ENCODE measurements at regions not wholly inside any gene's neighbourhood (a gene's known extent, or its start where the extent isn't known, plus 50 kb on each side); places are given as distances from the start of the nearest gene placed in this dataset.
A peak's percentile ranks its signal among the peaks of the same experiment; 100 is the strongest.

DNA sequence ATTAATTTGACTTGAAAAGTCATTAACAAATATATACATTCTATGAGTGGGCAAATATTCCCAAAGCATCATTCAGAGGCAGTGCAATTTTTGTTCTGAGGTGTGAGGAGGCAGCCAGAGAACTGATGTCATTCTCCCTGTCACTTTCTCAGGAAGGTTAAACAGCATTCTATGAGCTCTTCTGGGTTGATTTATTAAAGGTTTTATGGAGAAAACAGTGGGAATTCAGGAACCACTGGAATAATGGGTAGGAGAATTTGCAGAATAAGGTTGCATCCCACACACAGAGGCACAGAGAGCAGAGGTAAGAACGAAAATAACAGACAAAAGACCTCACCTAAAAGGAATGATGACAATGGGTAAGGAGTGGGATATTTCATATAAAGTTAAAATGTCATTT is 860.6 kb downstream of the TFAP2A start:
- H3K4me3 ChIP-seq = no peak overlapping the region
- no peak for DNase-seq (ENCODE audit: low spot score)
- H3K27me3 ChIP-seq = no peaks in the 10 kb centered on the region
- no peaks in the 10 kb centered on the region for H3K36me3 ChIP-seq
- H3K4me1 ChIP-seq = no peaks in the 10 kb centered on the region
- no peak overlapping the region for H3K27ac ChIP-seq
- peaks cover 0 to 21% of the 10 kb centered on the region in 2 donors for H3K9me3 ChIP-seq
- TF ChIP-seq, protein P1, sequence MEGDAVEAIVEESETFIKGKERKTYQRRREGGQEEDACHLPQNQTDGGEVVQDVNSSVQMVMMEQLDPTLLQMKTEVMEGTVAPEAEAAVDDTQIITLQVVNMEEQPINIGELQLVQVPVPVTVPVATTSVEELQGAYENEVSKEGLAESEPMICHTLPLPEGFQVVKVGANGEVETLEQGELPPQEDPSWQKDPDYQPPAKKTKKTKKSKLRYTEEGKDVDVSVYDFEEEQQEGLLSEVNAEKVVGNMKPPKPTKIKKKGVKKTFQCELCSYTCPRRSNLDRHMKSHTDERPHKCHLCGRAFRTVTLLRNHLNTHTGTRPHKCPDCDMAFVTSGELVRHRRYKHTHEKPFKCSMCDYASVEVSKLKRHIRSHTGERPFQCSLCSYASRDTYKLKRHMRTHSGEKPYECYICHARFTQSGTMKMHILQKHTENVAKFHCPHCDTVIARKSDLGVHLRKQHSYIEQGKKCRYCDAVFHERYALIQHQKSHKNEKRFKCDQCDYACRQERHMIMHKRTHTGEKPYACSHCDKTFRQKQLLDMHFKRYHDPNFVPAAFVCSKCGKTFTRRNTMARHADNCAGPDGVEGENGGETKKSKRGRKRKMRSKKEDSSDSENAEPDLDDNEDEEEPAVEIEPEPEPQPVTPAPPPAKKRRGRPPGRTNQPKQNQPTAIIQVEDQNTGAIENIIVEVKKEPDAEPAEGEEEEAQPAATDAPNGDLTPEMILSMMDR (IDR thresholded peaks at IDR 0.05) = no peak

DNA sequence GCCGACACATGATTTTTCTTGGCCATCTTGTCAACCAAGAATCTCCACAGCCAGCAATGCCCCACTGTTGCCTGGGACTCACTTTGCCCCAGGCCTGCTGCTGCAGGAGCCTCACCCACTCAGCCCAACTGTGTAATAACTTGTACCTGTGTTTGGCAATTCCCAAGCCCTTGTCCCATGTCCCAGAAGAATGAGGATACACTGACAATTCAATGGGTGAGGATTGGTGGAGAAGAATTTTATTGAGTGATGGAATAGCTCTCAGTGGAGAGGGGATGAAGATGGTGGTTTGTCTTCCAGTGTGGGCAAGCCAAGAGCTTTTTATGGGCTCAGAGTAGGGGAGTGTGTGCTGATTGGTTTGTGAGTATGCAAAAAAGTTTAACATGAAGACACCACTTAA is 861.9 kb downstream of the TFAP2A start:
- H3K9me3 ChIP-seq = peaks cover 0 to 21% of the 10 kb centered on the region in 2 donors
- H3K4me3 ChIP-seq = no peak overlapping the region
- no peaks in the 10 kb centered on the region for H3K36me3 ChIP-seq
- no peaks in the 10 kb centered on the region for H3K27me3 ChIP-seq
- no peaks in the 10 kb centered on the region for H3K4me1 ChIP-seq
- DNase-seq (ENCODE audit: low spot score) = no peak
- TF ChIP-seq, protein P1 (IDR thresholded peaks at IDR 0.05) = no peak
- no peak overlapping the region for H3K27ac ChIP-seq

DNA sequence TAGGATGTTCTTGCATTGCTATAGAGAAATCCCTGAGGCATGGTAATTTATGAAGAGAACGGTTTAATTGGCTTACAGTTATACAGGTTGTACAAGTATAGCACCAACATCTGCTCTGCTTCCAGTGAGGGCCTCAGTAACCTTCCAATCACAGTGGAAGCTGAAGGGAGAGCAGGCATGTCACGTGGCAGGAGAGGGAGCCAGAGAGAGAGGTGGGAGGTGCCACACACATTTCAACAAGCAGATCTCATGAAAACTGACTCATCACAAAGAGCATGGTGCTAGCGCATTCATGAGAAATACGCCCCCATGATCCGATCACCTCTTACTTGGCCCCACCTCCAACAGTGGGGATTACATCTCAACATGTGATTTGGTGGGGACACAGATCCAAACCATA is 871.2 kb downstream of the TFAP2A start:
- no peaks in the 10 kb centered on the region for H3K36me3 ChIP-seq
- H3K27ac ChIP-seq = no peak overlapping the region
- no peak for DNase-seq (ENCODE audit: low spot score)
- TF ChIP-seq, protein P1 (IDR thresholded peaks at IDR 0.05) = no peak
- H3K4me3 ChIP-seq = no peak overlapping the region
- no peaks in the 10 kb centered on the region for H3K9me3 ChIP-seq
- H3K27me3 ChIP-seq = no peaks in the 10 kb centered on the region
- no peaks in the 10 kb centered on the region for H3K4me1 ChIP-seq

DNA sequence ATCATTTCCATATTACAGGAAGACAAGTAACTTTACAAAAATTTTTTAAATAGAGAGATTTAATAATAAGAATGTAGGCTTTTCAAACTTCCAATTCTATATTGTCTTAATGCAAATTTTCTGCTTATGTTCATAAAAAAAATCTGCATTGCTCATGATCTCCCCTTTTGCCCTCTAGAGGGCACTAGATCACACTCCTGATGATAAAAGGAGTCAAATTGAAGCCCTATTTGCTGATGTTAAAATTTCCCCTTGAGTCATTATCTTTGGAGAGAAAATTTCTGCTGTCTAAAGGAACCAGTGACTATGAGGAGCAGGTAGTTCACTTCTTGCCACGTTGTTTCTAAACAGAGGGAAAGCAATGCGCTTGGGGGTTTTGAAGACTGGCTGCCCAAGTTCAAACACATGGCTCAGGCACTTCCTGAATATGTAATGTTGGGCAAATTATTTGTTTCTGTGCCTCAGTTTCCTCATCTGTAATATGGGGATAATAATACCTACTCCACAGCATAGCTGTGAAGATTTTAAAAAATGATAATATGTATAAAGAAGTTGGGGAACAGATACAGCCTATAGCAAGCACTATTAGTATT is 874.2 kb downstream of the TFAP2A start:
- H3K9me3 ChIP-seq = no peaks in the 10 kb centered on the region
- no peak overlapping the region for H3K4me3 ChIP-seq
- H3K36me3 ChIP-seq = no peaks in the 10 kb centered on the region
- H3K27ac ChIP-seq = no peak overlapping the region
- no peak for DNase-seq (ENCODE audit: low spot score)
- H3K4me1 ChIP-seq = no peaks in the 10 kb centered on the region
- no peaks in the 10 kb centered on the region for H3K27me3 ChIP-seq
- TF ChIP-seq, protein P1 (IDR thresholded peaks at IDR 0.05) = peak; percentile 22 to 65

DNA sequence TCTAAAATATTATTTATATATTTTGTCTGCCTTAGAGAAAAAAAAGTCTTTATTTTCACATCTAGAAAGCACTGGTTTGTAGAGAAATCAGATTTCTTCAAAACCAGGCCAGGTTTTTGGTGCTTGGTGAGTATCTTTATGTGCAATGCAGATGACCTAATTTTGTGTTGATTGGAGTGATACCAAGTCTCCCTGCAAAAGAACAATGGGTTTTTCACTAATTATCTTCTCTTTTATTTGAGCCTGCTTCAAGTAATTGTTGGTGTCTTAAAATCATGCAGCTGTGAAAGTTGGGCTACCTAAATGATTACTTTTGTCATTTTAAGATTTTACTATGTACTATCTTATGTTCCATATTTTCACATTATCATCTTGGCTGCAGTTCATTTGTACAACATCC is 874.7 kb downstream of the TFAP2A start:
- no peaks in the 10 kb centered on the region for H3K27me3 ChIP-seq
- H3K27ac ChIP-seq = no peak overlapping the region
- H3K4me1 ChIP-seq = no peaks in the 10 kb centered on the region
- H3K36me3 ChIP-seq = no peaks in the 10 kb centered on the region
- no peaks in the 10 kb centered on the region for H3K9me3 ChIP-seq
- no peak for DNase-seq (ENCODE audit: low spot score)
- no peak overlapping the region for H3K4me3 ChIP-seq
- TF ChIP-seq, protein P1 (IDR thresholded peaks at IDR 0.05) = no peak

DNA sequence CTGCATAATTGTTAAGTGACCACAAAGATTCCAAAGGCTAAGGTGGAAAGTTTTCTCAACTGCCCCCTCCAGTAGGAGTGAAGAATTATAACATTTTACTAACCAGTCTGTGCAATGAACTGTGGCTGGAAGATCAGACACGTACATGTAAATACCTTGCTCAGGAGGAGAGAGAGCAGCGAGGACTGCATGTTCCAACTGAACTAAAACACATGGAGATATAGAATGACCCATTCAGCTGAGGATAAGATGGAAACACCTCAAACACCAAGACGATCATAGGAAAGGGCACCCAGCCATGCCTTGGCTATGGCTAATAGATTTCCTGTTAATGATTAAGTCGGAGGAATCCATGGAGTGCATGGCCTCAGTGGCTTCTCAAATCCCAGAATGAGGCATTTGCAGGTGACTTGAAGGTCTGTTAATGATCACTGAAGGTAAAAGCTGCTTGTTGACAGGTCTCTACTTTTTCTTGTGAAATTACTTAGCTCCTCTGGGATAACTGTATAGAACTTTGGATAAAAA is 875.6 kb downstream of the TFAP2A start:
- TF ChIP-seq, protein P1 (IDR thresholded peaks at IDR 0.05) = no peak
- H3K4me3 ChIP-seq = no peak overlapping the region
- no peaks in the 10 kb centered on the region for H3K4me1 ChIP-seq
- no peak for DNase-seq (ENCODE audit: low spot score)
- H3K36me3 ChIP-seq = no peaks in the 10 kb centered on the region
- H3K9me3 ChIP-seq = no peaks in the 10 kb centered on the region
- no peaks in the 10 kb centered on the region for H3K27me3 ChIP-seq
- H3K27ac ChIP-seq = no peak overlapping the region
